ENCODE measurements at regions not wholly inside any gene's neighbourhood (a gene's known extent, or its start where the extent isn't known, plus 50 kb on each side); places are given as distances from the start of the nearest gene placed in this dataset.

- TF ChIP-seq, protein P1, sequence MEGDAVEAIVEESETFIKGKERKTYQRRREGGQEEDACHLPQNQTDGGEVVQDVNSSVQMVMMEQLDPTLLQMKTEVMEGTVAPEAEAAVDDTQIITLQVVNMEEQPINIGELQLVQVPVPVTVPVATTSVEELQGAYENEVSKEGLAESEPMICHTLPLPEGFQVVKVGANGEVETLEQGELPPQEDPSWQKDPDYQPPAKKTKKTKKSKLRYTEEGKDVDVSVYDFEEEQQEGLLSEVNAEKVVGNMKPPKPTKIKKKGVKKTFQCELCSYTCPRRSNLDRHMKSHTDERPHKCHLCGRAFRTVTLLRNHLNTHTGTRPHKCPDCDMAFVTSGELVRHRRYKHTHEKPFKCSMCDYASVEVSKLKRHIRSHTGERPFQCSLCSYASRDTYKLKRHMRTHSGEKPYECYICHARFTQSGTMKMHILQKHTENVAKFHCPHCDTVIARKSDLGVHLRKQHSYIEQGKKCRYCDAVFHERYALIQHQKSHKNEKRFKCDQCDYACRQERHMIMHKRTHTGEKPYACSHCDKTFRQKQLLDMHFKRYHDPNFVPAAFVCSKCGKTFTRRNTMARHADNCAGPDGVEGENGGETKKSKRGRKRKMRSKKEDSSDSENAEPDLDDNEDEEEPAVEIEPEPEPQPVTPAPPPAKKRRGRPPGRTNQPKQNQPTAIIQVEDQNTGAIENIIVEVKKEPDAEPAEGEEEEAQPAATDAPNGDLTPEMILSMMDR (IDR thresholded peaks at IDR 0.05; ENCODE audit: insufficient read depth, low read length, missing control alignments): no peak
- no peak overlapping the region for H3K4me3 ChIP-seq (ENCODE audit: low read depth, low read length)
- POLR2A ChIA-PET: interaction anchor here (0.7 kb wide), 1 partner anchor 16 kb away, joined by 4 read pairs; no protein-coding TSS in a partner anchor
- no peak for DNase-seq (ENCODE audit: low read depth, low spot score)
- CTCF ChIA-PET: no interaction called here
Measured at GRCh38 chr17:77302682-77303081, 161.9 kb downstream of the SEC14L1 start.

DNA sequence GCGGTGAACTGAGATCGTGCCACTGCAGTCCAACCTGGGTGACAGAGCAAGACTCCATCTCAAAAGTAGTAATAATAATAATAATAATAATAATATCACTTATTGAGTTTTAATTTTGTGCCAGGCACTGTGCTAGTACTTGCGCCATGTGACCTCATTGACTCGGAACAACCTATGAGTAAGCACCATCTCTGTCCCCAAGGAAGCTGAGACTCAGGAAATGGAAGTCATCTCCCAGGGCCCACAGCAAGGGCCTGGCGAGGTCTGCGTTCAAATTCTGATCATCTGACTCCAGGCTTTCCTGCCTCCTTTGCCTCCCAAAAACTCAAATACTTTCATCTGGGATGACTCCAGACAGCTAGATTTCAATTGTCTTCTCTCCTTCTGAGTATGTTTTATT, 162.9 kb downstream of the SEC14L1 start:
- POLR2A ChIA-PET: no interaction called here
- CTCF ChIA-PET: no interaction called here
- TF ChIP-seq, protein P1 (IDR thresholded peaks at IDR 0.05; ENCODE audit: insufficient read depth, low read length, missing control alignments): no peak
- no peak for DNase-seq (ENCODE audit: low read depth, low spot score)
- H3K4me3 ChIP-seq (ENCODE audit: low read depth, low read length): no peak overlapping the region

DNA sequence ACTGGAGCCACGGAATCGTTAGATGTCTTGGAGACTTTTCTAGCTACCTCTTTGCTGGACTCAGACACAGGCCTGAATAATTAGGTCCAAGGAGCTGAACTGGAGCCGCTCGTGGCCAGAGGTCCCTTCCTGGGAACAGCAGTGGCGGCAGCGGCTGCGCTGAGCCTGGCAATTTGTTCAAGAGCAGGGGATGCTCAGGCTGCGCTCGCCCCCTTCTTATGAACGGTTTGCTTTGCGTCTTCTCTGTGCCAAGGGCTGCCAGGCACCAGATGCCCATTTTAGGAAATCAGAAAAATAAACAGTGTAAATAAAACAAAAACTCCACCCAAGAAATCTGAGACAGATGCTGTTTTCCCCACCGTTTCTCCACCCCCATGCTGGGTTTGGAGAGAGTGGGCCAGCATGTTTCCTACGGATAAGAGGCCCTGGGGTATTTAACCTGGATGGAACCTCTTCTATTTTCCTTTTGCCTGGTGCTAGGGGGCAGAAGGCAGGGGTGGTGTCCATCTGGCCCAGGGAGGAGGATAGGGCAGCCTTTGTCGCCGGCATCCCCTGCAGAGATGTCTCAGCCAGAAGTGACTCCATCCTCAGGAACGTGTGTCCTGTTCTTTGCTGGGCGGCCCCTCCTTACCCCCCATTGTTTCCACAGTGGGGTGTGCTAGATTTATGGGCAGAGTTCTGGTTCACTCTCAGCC, 163.4 kb downstream of the SEC14L1 start:
- CTCF ChIA-PET: interaction anchor here (0.8 kb wide), 1 partner anchor 56 kb away, joined by 3 read pairs; no protein-coding TSS in a partner anchor
- TF ChIP-seq, protein P1 (IDR thresholded peaks at IDR 0.05; ENCODE audit: insufficient read depth, low read length, missing control alignments): no peak
- POLR2A ChIA-PET: no interaction called here
- DNase-seq (ENCODE audit: low read depth, low spot score): no peak
- no peak overlapping the region for H3K4me3 ChIP-seq (ENCODE audit: low read depth, low read length)

- TF ChIP-seq, protein P1 (IDR thresholded peaks at IDR 0.05; ENCODE audit: insufficient read depth, low read length, missing control alignments): no peak
- H3K4me3 ChIP-seq (ENCODE audit: low read depth, low read length): no peak overlapping the region
- ChIA-PET POLR2A (no interaction called here), CTCF (interaction anchor here (0.8 kb wide), 1 partner anchor 57 kb away, joined by 3 read pairs; no protein-coding TSS in a partner anchor)
- no peak for DNase-seq (ENCODE audit: low read depth, low spot score)
Measured at GRCh38 chr17:77304746-77305473, 164.1 kb downstream of the SEC14L1 start.

DNA sequence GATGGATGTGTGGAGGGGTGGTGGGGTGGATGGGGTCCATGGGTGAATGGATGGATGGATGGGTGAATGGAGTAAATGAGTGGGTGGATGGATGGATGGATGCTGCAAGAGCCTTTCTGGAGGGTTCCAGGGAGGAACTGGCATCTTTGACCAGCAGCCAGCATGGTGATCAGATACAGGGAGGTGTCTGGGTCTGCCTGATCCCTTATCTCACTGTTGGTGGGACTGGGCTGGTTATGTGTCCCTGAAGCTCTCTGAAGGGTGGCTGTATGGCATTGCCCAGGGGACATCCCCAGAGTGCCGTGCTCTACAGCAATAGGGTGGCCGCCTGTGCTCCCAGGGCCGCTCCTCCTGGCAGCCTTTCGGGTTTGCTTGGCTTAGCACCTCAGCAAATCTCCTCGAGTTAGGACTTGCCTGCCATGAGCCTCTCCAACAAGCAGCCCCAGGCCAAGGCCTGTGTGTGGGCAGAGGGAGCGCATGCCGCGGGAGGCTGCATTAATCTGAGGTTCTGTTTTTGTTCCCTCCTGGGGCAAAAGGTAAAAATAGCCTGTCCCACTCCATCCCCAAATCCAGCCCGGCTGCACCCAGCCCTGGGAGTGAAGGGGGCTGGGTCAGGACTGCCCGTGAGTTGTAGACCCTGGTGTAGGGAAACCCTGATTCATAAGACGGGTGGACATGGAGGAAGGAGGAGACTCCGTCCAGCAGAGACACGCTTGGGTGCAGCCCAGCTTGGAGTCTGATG, 165.4 kb downstream of the SEC14L1 start:
- POLR2A ChIA-PET: no interaction called here
- no peak overlapping the region for H3K4me3 ChIP-seq (ENCODE audit: low read depth, low read length)
- CTCF ChIA-PET: no interaction called here
- DNase-seq (ENCODE audit: low read depth, low spot score): no peak
- TF ChIP-seq, protein P1 (IDR thresholded peaks at IDR 0.05; ENCODE audit: insufficient read depth, low read length, missing control alignments): no peak

Data from AG04449 (cell line).